H1 (cell line): ENCODE measurements at regions not wholly inside any gene's neighbourhood (a gene's known extent, or its start where the extent isn't known, plus 50 kb on each side); places are given as distances from the start of the nearest gene placed in this dataset.

Source experiments
- CTCF ChIA-PET: fragments of 300-600 bp; sonication (Branson Sonifier 250); formaldehyde crosslinking; loops from one replicate; lab custom pipeline; 2021; ENCODE audit not compliant: partially characterized antibody; lab: Charles Lee
- POLR2A ChIA-PET: fragments of 300-600 bp; sonication (Branson Sonifier 250); formaldehyde crosslinking; loops from one replicate; lab custom pipeline; 2021; ENCODE audit warnings: inconsistent platforms; ENCODE audit not compliant: partially characterized antibody; lab: Charles Lee
- DNase-seq, 2 experiments: peaks; one replicate each; pipeline versions ENCODE4 v3.0.0 to v3.0.0-alpha.2; 2010 to 2022; ENCODE audit warnings: low spot score in 2 of 2, low read depth in 1 of 2, mixed read lengths in 1 of 2
- FAIRE-seq: peaks from 2 replicates; lab custom pipeline; 2011; peaks lifted over from hg19 to GRCh38; lab: Jason Lieb, UNC
- H2AFZ ChIP-seq: 2 replicates; pipeline ENCODE4 v1.8.1; 2012; ENCODE audit warnings: low read length, inconsistent platforms
- H2AK5ac ChIP-seq: 2 replicates; pipeline ENCODE4 v1.6.1; 2013; ENCODE audit warnings: low read depth, low read length
- H2BK120ac ChIP-seq: replicated peaks from 2 replicates; pipeline ENCODE3; 2013; ENCODE audit warnings: low read depth, low read length, inconsistent platforms
- H2BK12ac ChIP-seq: 2 replicates; pipeline ENCODE4 v1.6.1; 2013; ENCODE audit warnings: low read depth, low read length
- H2BK15ac ChIP-seq: 2 replicates; pipeline ENCODE4 v1.6.1; 2013; ENCODE audit warnings: low read length
- H2BK20ac ChIP-seq: 2 replicates; pipeline ENCODE4 v1.6.1; 2013; ENCODE audit warnings: low read length
- H2BK5ac ChIP-seq: 2 replicates; pipeline ENCODE4 v1.6.1; 2013; ENCODE audit warnings: low read depth, low read length
- H3K14ac ChIP-seq: 2 replicates; pipeline ENCODE4 v1.6.1; 2013; ENCODE audit warnings: inconsistent platforms; ENCODE audit not compliant: insufficient read length
- H3K18ac ChIP-seq: 2 replicates; pipeline ENCODE4 v1.6.1; 2013; ENCODE audit warnings: low read length; ENCODE audit errors: extremely low read depth
- H3K23ac ChIP-seq: 2 replicates; pipeline ENCODE4 v1.6.1; 2013; ENCODE audit warnings: inconsistent platforms; ENCODE audit not compliant: insufficient read length
- H3K23me2 ChIP-seq: 2 replicates; pipeline ENCODE4 v1.6.1; 2013; ENCODE audit warnings: low read depth, low read length
- H3K27ac ChIP-seq: 2 replicates; pipeline ENCODE4 v1.6.1; 2011; ENCODE audit warnings: low read depth, low read length, inconsistent platforms
- H3K27me3 ChIP-seq, 4 experiments: replicated peaks in 1 of 4; 1 replicate in 1 of 4; 2 replicates in 3 of 4; pipeline versions ENCODE4 v1.6.1 to v1.8.1; 2011 to 2013; ENCODE audit warnings: low read length in 3 of 4, mild to moderate bottlenecking in 3 of 4, inconsistent platforms in 2 of 4, mixed read lengths in 2 of 4, moderate library complexity in 1 of 4; ENCODE audit not compliant: control insufficient read depth in 3 of 4, insufficient read depth in 3 of 4; ENCODE audit errors: extremely low read depth in 1 of 4
- H3K36me3 ChIP-seq, 4 experiments: 2 replicates each; pipeline versions ENCODE4 v1.6.1 to v1.8.1; 2011 to 2013; ENCODE audit warnings: mild to moderate bottlenecking in 4 of 4, low read length in 3 of 4, moderate library complexity in 2 of 4, control low read depth in 1 of 4, inconsistent platforms in 1 of 4; ENCODE audit not compliant: insufficient read depth in 4 of 4, control insufficient read depth in 2 of 4
- H3K4ac ChIP-seq: replicated peaks from 2 replicates; pipeline ENCODE3; 2013; ENCODE audit warnings: low read length, low read depth, mixed read lengths, inconsistent platforms; ENCODE audit not compliant: insufficient read length
- H3K4me1 ChIP-seq, 4 experiments: replicated peaks in 1 of 4; 1 replicate in 1 of 4; 2 replicates in 3 of 4; pipeline versions ENCODE4 v1.6.1 to v1.8.1; 2011 to 2013; ENCODE audit warnings: low read length in 3 of 4, inconsistent platforms in 2 of 4, mixed read lengths in 1 of 4; ENCODE audit not compliant: insufficient read depth in 4 of 4, control insufficient read depth in 3 of 4
- H3K4me2 ChIP-seq, 2 experiments: 2 replicates each; pipeline versions ENCODE4 v1.6.1 to v1.8.1; 2011 to 2013; ENCODE audit warnings: low read depth in 2 of 2, low read length in 2 of 2, control low read depth in 1 of 2, inconsistent platforms in 1 of 2, mild to moderate bottlenecking in 1 of 2; ENCODE audit not compliant: insufficient read depth in 1 of 2
- H3K4me3 ChIP-seq, 4 experiments: fragments of 200-600, 300-600 bp in 1 of 4; sonication (generic), shearing (Covaris generic), sonication (Bioruptor Twin) in 1 of 4; 2 replicates each; pipeline versions ENCODE4 v1.5.1 to v1.8.1; 2011 to 2016; ENCODE audit warnings: low read length in 4 of 4, low read depth in 3 of 4, control low read depth in 2 of 4, inconsistent platforms in 2 of 4, mild to moderate bottlenecking in 2 of 4, mixed read lengths in 1 of 4, moderate library complexity in 1 of 4; ENCODE audit not compliant: insufficient read depth in 2 of 4; ENCODE audit errors: extremely low read depth in 1 of 4
- H3K56ac ChIP-seq: replicated peaks from 2 replicates; pipeline ENCODE3; 2013; ENCODE audit warnings: low read depth, mild to moderate bottlenecking, mixed read lengths, low read length, inconsistent platforms; ENCODE audit not compliant: insufficient read length
- H3K79me1 ChIP-seq: 2 replicates; pipeline ENCODE4 v1.6.1; 2013; ENCODE audit warnings: low read depth, low read length, control low read depth
- H3K79me2 ChIP-seq, 2 experiments: 2 replicates each; pipeline versions ENCODE4 v1.6.1 to v1.8.1; 2012 to 2013; ENCODE audit warnings: low read length in 2 of 2, mild to moderate bottlenecking in 2 of 2, inconsistent platforms in 1 of 2; ENCODE audit not compliant: insufficient read depth in 2 of 2, control insufficient read depth in 1 of 2
- H3K9ac ChIP-seq, 4 experiments: replicated peaks in 1 of 4; 1 replicate in 1 of 4; 2 replicates in 3 of 4; pipeline versions ENCODE4 v1.6.1 to v1.8.1; 2011 to 2013; ENCODE audit warnings: low read depth in 3 of 4, low read length in 3 of 4, control low read depth in 2 of 4, mild to moderate bottlenecking in 2 of 4, moderate library complexity in 2 of 4, inconsistent platforms in 1 of 4; ENCODE audit errors: extremely low read depth in 1 of 4
- H3K9me3 ChIP-seq, 2 experiments: 2 replicates each; pipeline versions ENCODE4 v1.6.1 to v1.8.1; 2012 to 2013; ENCODE audit warnings: mild to moderate bottlenecking in 2 of 2, moderate library complexity in 2 of 2, control low read depth in 1 of 2, inconsistent platforms in 1 of 2, low read depth in 1 of 2, low read length in 1 of 2, mixed read lengths in 1 of 2; ENCODE audit not compliant: insufficient read depth in 2 of 2
- H4K20me1 ChIP-seq, 2 experiments: replicated peaks in 1 of 2; 2 replicates each; pipeline versions ENCODE3 to v1.8.1; 2011 to 2013; ENCODE audit warnings: inconsistent platforms in 2 of 2, low read length in 2 of 2, mild to moderate bottlenecking in 1 of 2; ENCODE audit not compliant: insufficient read depth in 2 of 2, control insufficient read depth in 1 of 2
- H4K5ac ChIP-seq: 2 replicates; pipeline ENCODE4 v1.6.1; 2013; ENCODE audit warnings: low read length, low read depth, mixed read lengths, inconsistent platforms; ENCODE audit not compliant: insufficient read length
- H4K8ac ChIP-seq: 2 replicates; pipeline ENCODE4 v1.8.0; 2013; ENCODE audit warnings: mild to moderate bottlenecking, moderate library complexity, low read length, inconsistent platforms; ENCODE audit not compliant: insufficient read depth; ENCODE audit errors: extremely low read depth
- H4K91ac ChIP-seq: replicated peaks from 2 replicates; pipeline ENCODE3; 2013; ENCODE audit warnings: low read length, mixed read lengths, inconsistent platforms; ENCODE audit not compliant: insufficient read length
- POLR2A ChIP-seq, 2 experiments: IDR thresholded peaks; 1 replicate in 1 of 2; 2 replicates in 1 of 2; pipeline ENCODE4 v1.6.1; 2011; ENCODE audit warnings: low read depth in 2 of 2, low read length in 2 of 2, mild to moderate bottlenecking in 2 of 2; ENCODE audit errors: control extremely low read depth in 1 of 2
- SP1 ChIP-seq: IDR thresholded peaks from 2 replicates; pipeline ENCODE4 v1.6.1; 2011; ENCODE audit warnings: low read depth, low read length
- SP2 ChIP-seq: IDR thresholded peaks from 2 replicates; pipeline ENCODE4 v1.6.1; 2012; ENCODE audit warnings: mild to moderate bottlenecking, low read length, inconsistent platforms
- WGBS, 2 experiments: shearing (Covaris generic) in 1 of 2; methylation state at CpG; one replicate each; pipeline versions ENCODE4 v1.1.6 to v1.1.7; 2013 to 2015; ENCODE audit warnings: low lambda C conversion rate in 2 of 2, mixed read lengths in 2 of 2, inconsistent platforms in 1 of 2, low coverage in 1 of 2, missing lambda C conversion rate in 1 of 2; ENCODE audit not compliant: insufficient replicate concordance in 2 of 2, insufficient coverage in 1 of 2, insufficient read length in 1 of 2; ENCODE audit errors: extremely low coverage in 1 of 2, missing lambda C conversion rate in 1 of 2; 5-methylcytosine and 5-hydroxymethylcytosine counted together

- no peak overlapping the region for H3K23ac ChIP-seq
- H2AFZ ChIP-seq, result no peak overlapping the region
- H3K4me3 ChIP-seq, result no peak overlapping the region
- WGBS, 2 experiments, result 86% methylated on average over 9 of the region's 9 CpGs; no CpG with 5 or more reads in 1 of the 2 experiments
- DNase-seq (no peak), FAIRE-seq (no peak)
- no peak overlapping the region for H3K14ac ChIP-seq
- H4K20me1 ChIP-seq, result no peaks in the 10 kb centered on the region
- H4K5ac ChIP-seq, result no peak overlapping the region
- no peaks in the 10 kb centered on the region for H3K27me3 ChIP-seq
- no peak overlapping the region for H4K91ac ChIP-seq
- no peak overlapping the region for H2BK20ac ChIP-seq
- H2BK12ac ChIP-seq, result no peak overlapping the region
- H3K9ac ChIP-seq, result no peak overlapping the region
- H3K4ac ChIP-seq, result no peak overlapping the region
- no peaks in the 10 kb centered on the region for H3K4me1 ChIP-seq
- H3K79me2 ChIP-seq, result no peaks in the 10 kb centered on the region
- CTCF ChIA-PET, result interaction anchor here (1.4 to 1.6 kb wide), 2 partner anchors 17 to 27 kb away, joined by 3 to 5 read pairs; no protein-coding TSS in a partner anchor
- H3K79me1 ChIP-seq, result no peaks in the 10 kb centered on the region
- no peaks in the 10 kb centered on the region for H3K36me3 ChIP-seq
- H3K27ac ChIP-seq, result no peak overlapping the region
- H2BK5ac ChIP-seq, result no peak overlapping the region
- no peak overlapping the region for H4K8ac ChIP-seq
- no peaks in the 10 kb centered on the region for H3K23me2 ChIP-seq
- H3K9me3 ChIP-seq, result peaks cover 0 to 8% of the 10 kb centered on the region in 2 experiments; a peak in 1 of 4 replicates
- no peak overlapping the region for H3K4me2 ChIP-seq
- H3K56ac ChIP-seq, result no peak overlapping the region
- no peak overlapping the region for H2BK15ac ChIP-seq
- no peak overlapping the region for H2AK5ac ChIP-seq
- no peak overlapping the region for H2BK120ac ChIP-seq
- H3K18ac ChIP-seq, result no peak overlapping the region
- POLR2A ChIA-PET, result no interaction called here
- TF ChIP-seq SP2 (no peak), POLR2A (IDR thresholded peaks at IDR 0.05; ENCODE audit: control extremely low read depth in 1 of 2, low read depth in 2 of 2, low read length in 2 of 2) (no peak), SP1 (no peak)
Measured at GRCh38 chr15:31925541-31925940, 104.8 kb upstream of the CHRNA7 start.
